ENCODE measurements at regions not wholly inside any gene's neighbourhood (a gene's known extent, or its start where the extent isn't known, plus 50 kb on each side); places are given as distances from the start of the nearest gene placed in this dataset.

DNA sequence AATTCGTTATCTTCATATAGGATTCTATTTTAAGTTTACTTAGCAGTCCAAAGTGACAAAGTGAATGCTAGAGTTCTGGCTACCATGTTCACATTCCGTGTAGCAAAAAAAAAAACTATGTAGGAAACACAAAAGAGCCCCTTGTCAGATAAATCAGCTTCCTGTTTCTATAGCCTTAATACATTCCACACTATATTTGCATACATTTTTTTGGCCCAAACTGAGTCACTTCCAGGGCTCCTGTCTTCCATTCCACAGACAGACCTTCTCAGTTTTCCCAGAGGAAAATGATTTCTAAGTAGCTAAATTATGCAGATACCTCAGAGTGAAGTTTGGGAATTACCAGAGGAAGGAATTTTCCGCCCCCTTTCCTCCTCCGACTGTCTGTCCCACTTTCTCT, 841.9 kb upstream of the HS3ST1 start:
- no peaks in the 10 kb centered on the region for H3K36me3 ChIP-seq (ENCODE audit: control insufficient read depth in 2 of 3, insufficient read depth in 3 of 3, low read length in 3 of 3)
- ATAC-seq (no peak), DNase-seq (no peak)
- no peaks in the 10 kb centered on the region for H3K9me3 ChIP-seq (ENCODE audit: control insufficient read depth in 2 of 3, low read length in 3 of 3)
- no peaks in the 10 kb centered on the region for H3K27me3 Mint-ChIP-seq
- CTCF ChIA-PET: no interaction called here
- peaks cover 0 to 9% (median 3%) of the 10 kb centered on the region in 11 donors for H3K9me3 Mint-ChIP-seq
- H3K27ac Mint-ChIP-seq: no peak overlapping the region
- H3K27ac ChIP-seq (ENCODE audit: low read depth, low read length): no peak overlapping the region
- H3K4me1 Mint-ChIP-seq: peaks cover 0 to 1% (median 0%) of the 10 kb centered on the region in 7 donors
- H3K36me3 Mint-ChIP-seq: no peaks in the 10 kb centered on the region
- no peak overlapping the region for H3K4me3 ChIP-seq (ENCODE audit: low read length)
- H3K27me3 ChIP-seq (ENCODE audit: control insufficient read depth in 2 of 2, insufficient read depth in 2 of 2, low read length in 2 of 2): no peaks in the 10 kb centered on the region
- no peaks in the 10 kb centered on the region for H3K4me1 ChIP-seq (ENCODE audit: control insufficient read depth in 2 of 2, insufficient read depth in 2 of 2, low read length in 2 of 2)
- POLR2A ChIA-PET: no interaction called here
- no peak overlapping the region for H3K4me3 Mint-ChIP-seq
- intact Hi-C loops (cut with micrococcal nuclease): no loop called here

DNA sequence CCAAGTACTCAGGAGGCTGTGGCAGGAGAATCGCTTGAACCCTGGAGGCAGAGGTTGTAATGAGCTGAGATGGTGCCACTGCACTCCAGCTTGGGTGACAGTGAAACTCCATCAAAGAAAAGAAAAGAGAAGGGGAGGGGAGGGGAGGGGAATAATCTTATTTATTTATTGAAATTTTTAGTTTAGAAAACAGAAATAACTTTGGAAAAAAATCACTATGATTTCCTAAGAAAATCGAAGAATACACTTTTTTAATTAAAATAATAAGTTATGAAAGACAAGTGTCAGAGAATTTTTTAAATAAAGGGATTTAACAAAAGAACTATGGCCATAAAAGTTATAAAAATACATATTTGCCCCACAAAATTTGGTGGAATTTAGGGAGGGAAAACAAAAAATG, 836.9 kb upstream of the HS3ST1 start:
- H3K27me3 Mint-ChIP-seq: peaks cover 0 to 4% (median 0%) of the 10 kb centered on the region in 5 donors

DNA sequence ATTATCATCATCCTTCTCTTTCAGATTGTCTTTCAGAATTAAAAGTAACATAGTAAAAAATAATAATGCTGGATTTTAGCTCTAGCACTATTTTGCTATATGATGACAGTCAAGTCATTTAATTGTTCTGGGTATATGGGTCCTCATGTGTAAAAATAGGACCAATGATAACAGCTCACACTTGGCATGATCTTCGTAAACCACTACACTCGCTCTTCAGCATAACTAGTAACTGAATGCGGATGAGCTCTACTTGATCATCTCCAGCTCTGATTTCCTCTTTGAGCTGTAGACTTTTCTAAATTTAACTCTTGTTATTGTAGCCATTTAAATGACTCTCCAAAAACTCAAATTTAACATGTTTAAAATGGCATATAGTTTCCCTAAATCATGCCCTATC, 831.8 kb upstream of the HS3ST1 start:
- intact Hi-C loops (cut with micrococcal nuclease): no loop called here
- no peak for ATAC-seq
- POLR2A ChIA-PET: no interaction called here

More for the DNA sequence above, 836.9 kb upstream of the HS3ST1 start:
- no peaks in the 10 kb centered on the region for H3K4me1 Mint-ChIP-seq
- ChIA-PET POLR2A (no interaction called here), CTCF (no interaction called here)
- intact Hi-C loops (cut with micrococcal nuclease): no loop called here
- H3K4me1 ChIP-seq (ENCODE audit: control insufficient read depth in 2 of 2, insufficient read depth in 2 of 2, low read length in 2 of 2): no peaks in the 10 kb centered on the region
- H3K9me3 Mint-ChIP-seq: peaks cover 0 to 8% (median 4%) of the 10 kb centered on the region in 11 donors
- H3K27ac Mint-ChIP-seq: no peak overlapping the region
- no peak for DNase-seq
- no peaks in the 10 kb centered on the region for H3K36me3 Mint-ChIP-seq
- no peak overlapping the region for H3K4me3 ChIP-seq (ENCODE audit: low read length)
- H3K27ac ChIP-seq (ENCODE audit: low read depth, low read length): no peak overlapping the region
- no peak for ATAC-seq
- H3K4me3 Mint-ChIP-seq: no peak overlapping the region
- no peaks in the 10 kb centered on the region for H3K9me3 ChIP-seq (ENCODE audit: control insufficient read depth in 2 of 3, low read length in 3 of 3)
- no peaks in the 10 kb centered on the region for H3K36me3 ChIP-seq (ENCODE audit: control insufficient read depth in 2 of 3, insufficient read depth in 3 of 3, low read length in 3 of 3)
- no peaks in the 10 kb centered on the region for H3K27me3 ChIP-seq (ENCODE audit: control insufficient read depth in 2 of 2, insufficient read depth in 2 of 2, low read length in 2 of 2)

GRCh38 chr4:12244973-12245372, 816.3 kb upstream of the HS3ST1 start:
- no peaks in the 10 kb centered on the region for H3K36me3 Mint-ChIP-seq
- H3K27ac ChIP-seq (ENCODE audit: low read depth, low read length): no peak overlapping the region
- no peak overlapping the region for H3K27ac Mint-ChIP-seq
- ATAC-seq (no peak), DNase-seq (no peak)
- H3K4me1 ChIP-seq (ENCODE audit: control insufficient read depth in 2 of 2, insufficient read depth in 2 of 2, low read length in 2 of 2): no peaks in the 10 kb centered on the region
- no peaks in the 10 kb centered on the region for H3K27me3 ChIP-seq (ENCODE audit: control insufficient read depth in 2 of 2, insufficient read depth in 2 of 2, low read length in 2 of 2)
- no peaks in the 10 kb centered on the region for H3K27me3 Mint-ChIP-seq
- H3K36me3 ChIP-seq (ENCODE audit: control insufficient read depth in 2 of 3, insufficient read depth in 3 of 3, low read length in 3 of 3): no peaks in the 10 kb centered on the region
- ChIA-PET POLR2A (no interaction called here), CTCF (no interaction called here)
- no peak overlapping the region for H3K4me3 ChIP-seq (ENCODE audit: low read length)
- intact Hi-C loops (cut with micrococcal nuclease): no loop called here
- H3K4me3 Mint-ChIP-seq: no peak overlapping the region
- H3K4me1 Mint-ChIP-seq: no peaks in the 10 kb centered on the region
- H3K9me3 Mint-ChIP-seq: peaks cover 0 to 31% (median 9%) of the 10 kb centered on the region in 11 donors
- no peaks in the 10 kb centered on the region for H3K9me3 ChIP-seq (ENCODE audit: control insufficient read depth in 2 of 3, low read length in 3 of 3)

More for the DNA sequence above, 831.8 kb upstream of the HS3ST1 start:
- Mint-ChIP-seq H3K27ac (no peak overlapping the region), H3K4me3 (no peak overlapping the region), H3K27me3 (peaks cover 0 to 4% (median 0%) of the 10 kb centered on the region in 5 donors), H3K36me3 (no peaks in the 10 kb centered on the region), H3K9me3 (peaks cover 0 to 15% (median 5%) of the 10 kb centered on the region in 11 donors), H3K4me1 (no peaks in the 10 kb centered on the region)
- no peak overlapping the region for H3K4me3 ChIP-seq (ENCODE audit: low read length)
- no peak for DNase-seq
- no peaks in the 10 kb centered on the region for H3K9me3 ChIP-seq (ENCODE audit: control insufficient read depth in 2 of 3, low read length in 3 of 3)
- H3K27me3 ChIP-seq (ENCODE audit: control insufficient read depth in 2 of 2, insufficient read depth in 2 of 2, low read length in 2 of 2): no peaks in the 10 kb centered on the region
- no peaks in the 10 kb centered on the region for H3K4me1 ChIP-seq (ENCODE audit: control insufficient read depth in 2 of 2, insufficient read depth in 2 of 2, low read length in 2 of 2)
- H3K36me3 ChIP-seq (ENCODE audit: control insufficient read depth in 2 of 3, insufficient read depth in 3 of 3, low read length in 3 of 3): no peaks in the 10 kb centered on the region
- CTCF ChIA-PET: interaction anchor here (0.6 kb wide), 1 partner anchor 382 kb away, joined by 3 read pairs; no protein-coding TSS in a partner anchor
- H3K27ac ChIP-seq (ENCODE audit: low read depth, low read length): no peak overlapping the region

DNA sequence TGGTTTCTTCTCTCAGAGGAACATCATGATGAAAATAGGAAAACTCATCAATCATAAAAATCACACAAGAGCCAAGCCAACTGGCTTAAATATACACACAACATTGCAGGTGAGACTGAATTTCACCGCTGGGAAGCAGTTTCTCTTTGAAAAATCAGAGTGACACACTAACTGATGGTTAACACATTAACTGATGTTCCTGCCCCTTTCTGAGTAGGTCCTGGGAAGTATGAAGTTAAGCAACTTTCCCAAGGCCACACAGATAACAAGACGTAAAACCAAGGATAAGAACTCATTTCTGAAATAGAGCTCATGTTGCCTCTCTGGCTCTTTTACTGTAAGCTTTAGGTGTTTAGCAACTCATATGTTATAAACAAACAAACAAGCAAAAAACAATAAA, 813.7 kb upstream of the HS3ST1 start:
- no peak overlapping the region for H3K27ac Mint-ChIP-seq
- POLR2A ChIA-PET: no interaction called here

GRCh38 chr4:12239897-12240636, 811.4 kb upstream of the HS3ST1 start:
- no peak overlapping the region for H3K27ac Mint-ChIP-seq
- peaks cover 0 to 17% (median 6%) of the 10 kb centered on the region in 11 donors for H3K9me3 Mint-ChIP-seq
- no peak overlapping the region for H3K27ac ChIP-seq (ENCODE audit: low read depth, low read length)
- DNase-seq (no peak), ATAC-seq (no peak)
- H3K4me3 ChIP-seq (ENCODE audit: low read length): no peak overlapping the region
- ChIA-PET CTCF (no interaction called here), POLR2A (no interaction called here)
- H3K4me3 Mint-ChIP-seq: no peak overlapping the region
- no peaks in the 10 kb centered on the region for H3K36me3 ChIP-seq (ENCODE audit: control insufficient read depth in 2 of 3, insufficient read depth in 3 of 3, low read length in 3 of 3)
- no peaks in the 10 kb centered on the region for H3K36me3 Mint-ChIP-seq
- H3K27me3 Mint-ChIP-seq: peaks cover 0 to 4% (median 0%) of the 10 kb centered on the region in 5 donors
- no peaks in the 10 kb centered on the region for H3K27me3 ChIP-seq (ENCODE audit: control insufficient read depth in 2 of 2, insufficient read depth in 2 of 2, low read length in 2 of 2)
- no peaks in the 10 kb centered on the region for H3K4me1 Mint-ChIP-seq
- intact Hi-C loops (cut with micrococcal nuclease): no loop called here
- H3K4me1 ChIP-seq (ENCODE audit: control insufficient read depth in 2 of 2, insufficient read depth in 2 of 2, low read length in 2 of 2): no peaks in the 10 kb centered on the region
- no peaks in the 10 kb centered on the region for H3K9me3 ChIP-seq (ENCODE audit: control insufficient read depth in 2 of 3, low read length in 3 of 3)

More for the DNA sequence above, 813.7 kb upstream of the HS3ST1 start:
- Histone ChIP-seq H3K36me3 (ENCODE audit: control insufficient read depth in 2 of 3, insufficient read depth in 3 of 3, low read length in 3 of 3) (no peaks in the 10 kb centered on the region), H3K4me3 (ENCODE audit: low read length) (no peak overlapping the region), H3K4me1 (ENCODE audit: control insufficient read depth in 2 of 2, insufficient read depth in 2 of 2, low read length in 2 of 2) (no peaks in the 10 kb centered on the region), H3K27ac (ENCODE audit: low read depth, low read length) (no peak overlapping the region), H3K9me3 (ENCODE audit: control insufficient read depth in 2 of 3, low read length in 3 of 3) (no peaks in the 10 kb centered on the region), H3K27me3 (ENCODE audit: control insufficient read depth in 2 of 2, insufficient read depth in 2 of 2, low read length in 2 of 2) (no peaks in the 10 kb centered on the region)
- ATAC-seq (no peak), DNase-seq (no peak)
- no peak overlapping the region for H3K4me3 Mint-ChIP-seq
- peaks cover 0 to 4% (median 0%) of the 10 kb centered on the region in 5 donors for H3K27me3 Mint-ChIP-seq
- intact Hi-C loops (cut with micrococcal nuclease): no loop called here
- no peaks in the 10 kb centered on the region for H3K4me1 Mint-ChIP-seq
- H3K36me3 Mint-ChIP-seq: no peaks in the 10 kb centered on the region
- CTCF ChIA-PET: no interaction called here
- peaks cover 0 to 23% (median 10%) of the 10 kb centered on the region in 11 donors for H3K9me3 Mint-ChIP-seq

GRCh38 chr4:12231098-12231497, 802.4 kb upstream of the HS3ST1 start:
- Histone ChIP-seq H3K27ac (ENCODE audit: low read depth, low read length) (no peak overlapping the region), H3K4me3 (ENCODE audit: low read length) (no peak overlapping the region), H3K36me3 (ENCODE audit: control insufficient read depth in 2 of 3, insufficient read depth in 3 of 3, low read length in 3 of 3) (no peaks in the 10 kb centered on the region), H3K9me3 (ENCODE audit: control insufficient read depth in 2 of 3, low read length in 3 of 3) (no peaks in the 10 kb centered on the region), H3K27me3 (ENCODE audit: control insufficient read depth in 2 of 2, insufficient read depth in 2 of 2, low read length in 2 of 2) (no peaks in the 10 kb centered on the region), H3K4me1 (ENCODE audit: control insufficient read depth in 2 of 2, insufficient read depth in 2 of 2, low read length in 2 of 2) (no peaks in the 10 kb centered on the region)
- no peak for DNase-seq
- intact Hi-C loops (cut with micrococcal nuclease): no loop called here
- no peak overlapping the region for H3K27ac Mint-ChIP-seq
- peaks cover 0 to 25% (median 4%) of the 10 kb centered on the region in 11 donors for H3K9me3 Mint-ChIP-seq
- ATAC-seq: no peak
- no peaks in the 10 kb centered on the region for H3K4me1 Mint-ChIP-seq
- ChIA-PET POLR2A (no interaction called here), CTCF (interaction anchor here (0.6 kb wide), 1 partner anchor 18 kb away, joined by 4 read pairs; no protein-coding TSS in a partner anchor)
- H3K4me3 Mint-ChIP-seq: no peak overlapping the region
- no peaks in the 10 kb centered on the region for H3K36me3 Mint-ChIP-seq
- H3K27me3 Mint-ChIP-seq: no peaks in the 10 kb centered on the region

Data from naive thymus-derived CD4-positive, alpha-beta T cell (primary cell).